K562 (cell line): ENCODE measurements at regions not wholly inside any gene's neighbourhood (a gene's known extent, or its start where the extent isn't known, plus 50 kb on each side); places are given as distances from the start of the nearest gene placed in this dataset.

Experiments used
- ATAC-seq: fragments of 200-7000 bp; cut with Tn5 transposase; 3 replicates; pipeline ENCODE4 v1.9.1; 2020; ENCODE audit warnings: moderate library complexity
- BruUV-seq: library from RNA; stranded (reverse); fragments of 400-500 nt; replicated peaks from 2 replicates; lab custom pipeline; 2021; lab: Mats Ljungman, UMichigan
- CTCF ChIA-PET: fragments of 300-600 bp; formaldehyde crosslinking; extraction: SDS; loops from one replicate; lab custom pipeline; 2021; ENCODE audit warnings: low intra/inter-chr PET ratio; lab: Yijun Ruan, JAX
- POLR2A ChIA-PET: fragments of 300-600, 350-650 bp; sonication (Branson Sonifier 250); formaldehyde crosslinking; extraction: SDS; loops from one replicate; lab custom pipeline; 2021; ENCODE audit warnings: antibody characterized with exemption, inconsistent platforms; lab: Yijun Ruan, JAX
- DNase-seq, 4 experiments: peaks; one replicate each; pipeline versions ENCODE4 v3.0.0 to v3.0.0-alpha.2; 2011 to 2018; ENCODE audit warnings: low spot score in 3 of 4, mixed read lengths in 3 of 4; ENCODE audit errors: extremely low read depth in 1 of 4
- FAIRE-seq: peaks from 2 replicates; lab custom pipeline; 2011; peaks lifted over from hg19 to GRCh38; lab: Jason Lieb, UNC
- H2AFZ ChIP-seq: 2 replicates; pipeline ENCODE4 v1.6.0; 2011; ENCODE audit warnings: low read depth, low read length, control low read depth, inconsistent platforms
- H3K27ac ChIP-seq: fragments of 200-600 bp; 3 replicates; pipeline ENCODE4 v1.8.0; 2011; ENCODE audit warnings: low read depth, mild to moderate bottlenecking, control low read depth, inconsistent platforms, low read length, moderate library complexity, mixed read lengths; ENCODE audit errors: extremely low read depth
- H3K27me3 ChIP-seq, 2 experiments: fragments of 300-600 bp in 1 of 2; 2 replicates in 1 of 2; 3 replicates in 1 of 2; pipeline versions ENCODE4 v1.6.0 to v1.8.0; 2011; ENCODE audit warnings: inconsistent platforms in 2 of 2, low read length in 2 of 2, mild to moderate bottlenecking in 1 of 2, mixed read lengths in 1 of 2, moderate library complexity in 1 of 2; ENCODE audit not compliant: control insufficient read depth in 2 of 2, insufficient read depth in 2 of 2
- H3K36me3 ChIP-seq: fragments of 300-600 bp; 3 replicates; pipeline ENCODE4 v1.8.0; 2011; ENCODE audit warnings: mild to moderate bottlenecking, low read length, inconsistent platforms; ENCODE audit not compliant: control insufficient read depth, insufficient read depth
- H3K4me1 ChIP-seq, 2 experiments: fragments of 200-600 bp in 1 of 2; replicated peaks in 1 of 2; 2 replicates in 1 of 2; 3 replicates in 1 of 2; pipeline versions ENCODE4 v1.5.1 to v1.8.0; 2011; ENCODE audit warnings: inconsistent platforms in 2 of 2, low read length in 2 of 2, mild to moderate bottlenecking in 1 of 2, mixed read lengths in 1 of 2, moderate library complexity in 1 of 2; ENCODE audit not compliant: control insufficient read depth in 2 of 2, insufficient read depth in 2 of 2
- H3K4me2 ChIP-seq: 2 replicates; pipeline ENCODE4 v1.6.1; 2011; ENCODE audit warnings: low read length, control low read depth, inconsistent platforms, mixed read lengths; ENCODE audit not compliant: insufficient read depth
- H3K4me3 ChIP-seq: fragments of 200-600 bp; sonication (generic), shearing (Covaris generic); 2 replicates; pipeline ENCODE4 v1.5.1; 2016; ENCODE audit warnings: control low read depth, inconsistent platforms
- H3K79me2 ChIP-seq: fragments of 200-600 bp; 3 replicates; pipeline ENCODE4 v1.8.0; 2011; ENCODE audit warnings: low read length, inconsistent platforms; ENCODE audit not compliant: control insufficient read depth, insufficient read depth
- H3K9ac ChIP-seq, 2 experiments: 2 replicates each; pipeline versions ENCODE4 v1.6.0 to v1.6.1; 2011; ENCODE audit warnings: low read depth in 2 of 2, low read length in 2 of 2, control low read depth in 1 of 2, inconsistent platforms in 1 of 2, mild to moderate bottlenecking in 1 of 2, mixed read lengths in 1 of 2; ENCODE audit not compliant: insufficient read depth in 1 of 2
- H3K9me1 ChIP-seq: one replicate; pipeline ENCODE4 v1.6.0; 2011; ENCODE audit warnings: inconsistent platforms, mild to moderate bottlenecking, low read length, moderate library complexity; ENCODE audit not compliant: control insufficient read depth, insufficient read depth
- H3K9me3 ChIP-seq: replicated peaks from 2 replicates; pipeline ENCODE4 v1.5.1; 2011; ENCODE audit warnings: low read depth, low read length, inconsistent platforms; ENCODE audit not compliant: control insufficient read depth, insufficient read depth
- H4K20me1 ChIP-seq: replicated peaks from 2 replicates; pipeline ENCODE4 v1.6.1; 2011; ENCODE audit warnings: low read length, inconsistent platforms, mixed read lengths; ENCODE audit not compliant: control insufficient read depth, insufficient read depth
- FOXA3 ChIP-seq, 2 experiments: fragments of 450-650 bp in 1 of 2; sonication (generic) in 1 of 2; formaldehyde crosslinking; IDR thresholded peaks in 1 of 2; conservative IDR thresholded peaks in 1 of 2; 2 replicates each; pipeline versions ENCODE4 v1.4.0 to v1.8.0; 2020 to 2022; ENCODE audit warnings: mild to moderate bottlenecking in 2 of 2, missing genetic modification reagents in 1 of 2
- HEY1 ChIP-seq: fragments of 250-450 bp; sonication (Bioruptor Pico); IDR thresholded peaks from 2 replicates; pipeline ENCODE4 v1.5.0; 2020; ENCODE audit warnings: mild to moderate bottlenecking, moderate library complexity, borderline replicate concordance
- KLF10 ChIP-seq: fragments of 250-450 bp; sonication (Bioruptor Pico); IDR thresholded peaks from 2 replicates; pipeline ENCODE4 v1.6.1; 2021; ENCODE audit warnings: matching md5 sums
- TCF3 ChIP-seq: sonication (generic); formaldehyde crosslinking; IDR thresholded peaks from 2 replicates; pipeline ENCODE4 v1.4.0; 2020; ENCODE audit warnings: mild to moderate bottlenecking, missing genetic modification reagents
- ZNF124 ChIP-seq: sonication (generic); formaldehyde crosslinking; IDR thresholded peaks from 2 replicates; pipeline ENCODE4 v1.8.1; 2022; ENCODE audit warnings: missing genetic modification reagents
- ZNF197 ChIP-seq: fragments of 200-800 bp; sonication (Bioruptor generic); IDR thresholded peaks from 2 replicates; pipeline ENCODE4 v1.6.1; 2016; ENCODE audit warnings: low read depth, missing genetic modification characterization, missing compliant biosample characterization
- WGBS: fragments of 100-300 bp; shearing (Covaris generic); methylation state at CpG from one replicate; pipeline ENCODE4 v1.1.6; 2016; ENCODE audit warnings: low coverage, mixed read lengths; ENCODE audit not compliant: insufficient coverage; ENCODE audit errors: missing lambda C conversion rate; 5-methylcytosine and 5-hydroxymethylcytosine counted together
- in situ Hi-C: fragments of 300-500 bp; cut with MboI; formaldehyde crosslinking; loops from 4 replicates; pipeline ENCODE4 v1.15.0; 2018; ENCODE audit warnings: inconsistent platforms, mixed read lengths
- intact Hi-C: fragments of 100-400 bp; cut with micrococcal nuclease; formaldehyde crosslinking; loops from 2 replicates; pipeline ENCODE4 v1.14.2; 2022
- TF ChIP-seq, protein P1 (sequence below): conservative IDR thresholded peaks from 2 replicates; pipeline ENCODE4 v1.6.1; 2011; ENCODE audit warnings: low read depth, mild to moderate bottlenecking, low read length; ENCODE audit not compliant: control insufficient read depth
- TF ChIP-seq, protein P2 (sequence below), 2 experiments: fragments of 250-450 bp in 1 of 2; fragments of 450-650 bp in 1 of 2; sonication (Bioruptor Pico) in 1 of 2; IDR thresholded peaks; 2 replicates each; pipeline versions ENCODE4 v1.6.1 to v1.8.0; 2016 to 2021; ENCODE audit warnings: mild to moderate bottlenecking in 2 of 2, moderate library complexity in 2 of 2, missing compliant biosample characterization in 1 of 2, missing genetic modification characterization in 1 of 2

GRCh38 chr2:499726-500125 lies 177.5 kb downstream of the TMEM18 start (continued):
- TF ChIP-seq ZNF197 (CRISPR knock-in tag) (no peak), FOXA3 (CRISPR knock-in tag; conservative IDR thresholded peaks at IDR 0.05 in 1 of 2, IDR thresholded peaks at IDR 0.05 in 1 of 2) (no peak), TCF3 (no peak), ZNF124 (CRISPR knock-in tag) (no peak)

GRCh38 chr2:498493-499178 lies 178.6 kb downstream of the TMEM18 start:
- POLR2A ChIA-PET: interaction anchor here (0.7 kb wide), 1 partner anchor 54 kb away, joined by 3 read pairs; no protein-coding TSS in a partner anchor
- Histone ChIP-seq H2AFZ (no peak overlapping the region), H3K4me2 (no peak overlapping the region), H4K20me1 (no peaks in the 10 kb centered on the region), H3K36me3 (no peaks in the 10 kb centered on the region), H3K4me3 (no peak overlapping the region), H3K4me1 (no peaks in the 10 kb centered on the region), H3K9me1 (no peaks in the 10 kb centered on the region), H3K9ac (no peak overlapping the region), H3K27ac (no peak overlapping the region), H3K79me2 (no peaks in the 10 kb centered on the region), H3K27me3 (peaks cover 9 to 47% of the 10 kb centered on the region in 2 experiments; a peak in 4 of 5 replicates), H3K9me3 (no peaks in the 10 kb centered on the region)
- no TSS peak for BruUV-seq
- FAIRE-seq: no peak
- CTCF ChIA-PET: interaction anchor here (0.6 kb wide), 1 partner anchor 95 kb away, joined by 3 read pairs; no protein-coding TSS in a partner anchor
- ATAC-seq: no peak
- in situ Hi-C loops (no loop called here), intact Hi-C loops (no loop called here)
- WGBS: 0% methylated on average over 10 of the region's 10 CpGs
- TF ChIP-seq, protein P1, sequence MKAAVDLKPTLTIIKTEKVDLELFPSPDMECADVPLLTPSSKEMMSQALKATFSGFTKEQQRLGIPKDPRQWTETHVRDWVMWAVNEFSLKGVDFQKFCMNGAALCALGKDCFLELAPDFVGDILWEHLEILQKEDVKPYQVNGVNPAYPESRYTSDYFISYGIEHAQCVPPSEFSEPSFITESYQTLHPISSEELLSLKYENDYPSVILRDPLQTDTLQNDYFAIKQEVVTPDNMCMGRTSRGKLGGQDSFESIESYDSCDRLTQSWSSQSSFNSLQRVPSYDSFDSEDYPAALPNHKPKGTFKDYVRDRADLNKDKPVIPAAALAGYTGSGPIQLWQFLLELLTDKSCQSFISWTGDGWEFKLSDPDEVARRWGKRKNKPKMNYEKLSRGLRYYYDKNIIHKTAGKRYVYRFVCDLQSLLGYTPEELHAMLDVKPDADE: no peak
- TF ChIP-seq, protein P2, sequence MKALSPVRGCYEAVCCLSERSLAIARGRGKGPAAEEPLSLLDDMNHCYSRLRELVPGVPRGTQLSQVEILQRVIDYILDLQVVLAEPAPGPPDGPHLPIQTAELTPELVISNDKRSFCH (CRISPR knock-in tag; IDR thresholded peaks at IDR 0.05): no peak
- TF ChIP-seq, protein P2 (tag; IDR thresholded peaks at IDR 0.05): no peak
- TF ChIP-seq KLF10 (no peak), HEY1 (CRISPR knock-in tag) (no peak)
- DNase-seq: no peak
